ENCODE measurements at regions not wholly inside any gene's neighbourhood (a gene's known extent, or its start where the extent isn't known, plus 50 kb on each side); places are given as distances from the start of the nearest gene placed in this dataset.

DNA sequence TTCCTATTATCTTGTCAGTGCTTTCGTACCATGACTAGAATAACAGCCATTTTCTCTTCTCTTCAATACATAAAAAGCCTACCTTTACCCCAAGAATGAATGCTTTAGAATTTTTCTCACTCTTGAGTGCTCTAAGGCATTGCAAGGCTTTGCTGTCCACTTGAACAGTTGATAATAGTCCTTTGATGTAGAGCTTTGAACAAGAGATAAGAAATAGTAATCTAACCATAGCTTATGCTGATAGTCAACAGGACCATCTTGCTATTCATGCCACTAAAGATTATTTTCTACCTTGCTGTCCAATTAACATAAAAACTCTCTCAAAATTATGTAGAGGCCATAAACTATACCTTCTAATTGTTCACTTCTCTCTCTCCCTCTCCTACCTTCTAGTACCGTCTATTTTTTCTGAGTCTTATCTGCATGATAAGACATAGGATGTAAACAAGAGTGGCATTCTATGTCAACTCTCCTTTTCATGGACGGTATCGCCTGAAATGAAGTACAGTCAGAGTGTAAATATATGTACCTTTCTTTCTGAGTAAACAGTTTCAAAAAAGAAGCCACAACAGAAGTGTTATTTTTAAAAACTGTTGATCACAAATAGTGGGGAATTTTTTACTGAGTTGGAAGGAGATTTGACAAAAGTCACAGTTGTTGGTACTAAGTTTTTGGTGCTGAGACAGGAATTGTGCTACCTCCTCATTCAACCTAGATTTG, 297.9 kb downstream of the NDFIP2 start:
- TF ChIP-seq SP1 (IDR thresholded peaks at IDR 0.05) (no peak), FOXM1 (IDR thresholded peaks at IDR 0.05; ENCODE audit: borderline replicate concordance) (no peak)
